GM18508 (cell line): ENCODE measurements at regions not wholly inside any gene's neighbourhood (a gene's known extent, or its start where the extent isn't known, plus 50 kb on each side); places are given as distances from the start of the nearest gene placed in this dataset.

ENCODE experiments used
- ATAC-seq: cut with Tn5 transposase; IDR thresholded peaks from one replicate; pipeline ENCODE4 v1.9.1; 2021; ENCODE audit warnings: moderate number of reproducible peaks; ENCODE audit not compliant: insufficient read depth, unreplicated experiment

DNA sequence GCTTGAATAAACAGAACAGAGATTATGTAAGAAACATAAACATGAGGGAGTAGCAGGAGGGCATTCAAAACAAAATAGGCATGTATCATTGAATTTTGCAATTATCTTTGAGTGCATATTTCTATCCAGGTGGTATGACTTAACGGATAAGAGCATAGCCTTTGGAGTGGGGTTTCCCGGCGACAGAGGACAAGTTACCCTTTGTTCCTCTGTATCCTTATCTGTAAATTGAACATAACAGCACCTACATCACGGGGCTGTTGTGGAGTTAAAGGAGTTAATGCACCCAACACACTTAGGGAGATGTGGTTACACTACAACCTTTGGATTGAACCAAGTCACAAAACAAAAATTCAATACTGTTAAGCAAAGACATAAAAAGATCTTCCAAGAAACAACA, 314.6 kb upstream of the KIF2A start:
- no peak for ATAC-seq

DNA sequence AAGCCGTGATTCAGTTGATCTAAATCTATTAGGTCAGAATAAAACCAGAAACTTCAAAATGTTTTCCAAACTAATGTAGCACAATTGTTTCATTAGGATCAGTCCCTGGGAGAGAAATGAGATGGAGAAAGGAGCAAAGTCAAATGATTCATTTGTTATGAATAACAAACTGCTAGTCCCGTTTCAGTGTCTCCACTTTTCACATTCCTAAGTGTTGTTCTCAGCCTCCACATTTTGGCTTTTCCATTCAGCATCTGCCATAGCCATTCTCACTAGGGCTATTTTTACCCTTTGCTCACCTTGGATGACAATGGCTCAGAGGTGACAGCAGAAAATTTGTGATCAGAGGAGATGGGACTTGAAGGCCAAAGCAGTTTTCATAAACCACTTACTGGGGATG, 314.1 kb upstream of the KIF2A start:
- no peak for ATAC-seq

DNA sequence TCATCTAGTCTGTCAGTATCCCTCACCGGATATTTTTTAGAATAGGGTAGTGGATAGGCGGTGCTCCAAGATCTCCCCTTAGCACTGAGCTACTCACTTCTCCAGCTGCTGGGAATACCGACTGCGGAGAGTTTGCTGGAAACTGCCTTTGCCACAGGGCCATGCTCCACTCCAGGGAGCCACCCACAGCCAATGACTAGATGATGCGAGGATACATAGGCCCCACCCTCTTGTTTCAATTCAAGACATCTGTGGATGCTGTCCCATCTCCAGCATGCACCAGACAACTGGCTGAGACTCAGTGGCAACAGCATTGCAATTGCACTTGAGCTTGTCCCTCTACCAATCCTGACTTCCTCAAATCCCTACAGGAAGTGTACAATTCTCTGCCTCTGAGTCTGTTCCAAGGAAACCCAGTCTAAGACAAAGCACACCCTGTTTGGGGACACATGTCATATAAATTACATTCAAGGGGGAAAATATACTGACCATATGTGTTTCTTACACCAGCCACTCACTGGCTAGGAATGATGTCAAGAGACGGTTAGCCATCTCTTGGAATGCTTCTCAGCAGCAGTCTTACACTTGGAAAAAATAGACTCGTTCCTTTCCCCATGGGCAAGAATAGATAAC, 312.6 kb upstream of the KIF2A start:
- no peak for ATAC-seq

DNA sequence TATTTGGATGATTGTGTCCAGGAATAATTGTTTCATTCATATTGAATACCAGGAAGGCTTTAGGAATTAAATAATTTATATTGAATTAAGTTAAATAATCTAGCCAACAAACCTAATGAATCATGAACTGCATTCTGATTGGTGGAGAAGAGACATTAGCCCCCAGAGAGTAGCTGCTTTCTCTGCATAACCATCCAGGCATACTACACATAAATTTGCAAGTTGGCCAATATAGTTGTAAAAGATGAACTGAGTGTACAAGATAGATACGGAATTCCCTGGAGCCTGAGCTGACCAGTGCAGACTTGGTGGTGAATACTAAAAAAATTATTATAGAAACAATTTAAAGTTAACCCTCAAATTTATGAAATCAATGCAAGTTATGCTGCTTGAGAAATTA, 311.8 kb upstream of the KIF2A start:
- ATAC-seq, result no peak

DNA sequence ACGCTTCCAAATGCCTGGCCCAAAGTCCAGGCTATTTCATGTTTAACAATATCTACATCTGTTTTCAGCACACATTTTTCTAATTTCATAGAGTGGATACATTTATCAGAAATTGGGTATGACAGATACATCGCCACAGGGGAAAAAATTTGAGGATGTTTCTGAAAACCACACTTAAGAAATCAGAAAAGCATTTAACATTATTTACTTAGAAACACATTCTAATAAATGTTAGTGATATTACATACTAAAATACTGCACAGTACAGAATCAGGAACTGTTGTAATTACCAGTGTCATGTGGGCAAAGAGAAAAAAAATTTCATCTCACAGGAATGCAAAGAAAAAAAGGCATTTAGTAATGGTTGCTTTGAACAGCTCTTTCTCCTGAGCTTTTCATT, 310.5 kb upstream of the KIF2A start:
- no peak for ATAC-seq

DNA sequence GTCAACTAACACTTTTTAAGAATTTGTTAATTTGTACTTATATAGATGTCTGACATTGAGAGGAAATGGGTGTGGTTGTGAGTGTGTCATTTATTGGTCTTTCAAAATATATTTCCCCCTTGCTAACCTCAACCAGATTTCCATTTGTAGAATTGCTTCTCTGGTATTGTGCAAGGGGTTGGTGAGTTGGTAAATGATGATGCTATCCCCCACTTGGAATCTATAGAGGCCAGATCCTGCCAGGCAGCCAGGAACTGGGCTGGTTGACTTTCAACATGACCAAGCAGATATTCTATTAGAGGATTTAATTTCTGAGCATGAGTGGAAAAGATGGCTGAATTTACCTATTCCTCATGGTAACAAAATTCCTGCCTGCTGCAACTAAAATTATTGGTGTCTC, 306.6 kb upstream of the KIF2A start:
- no peak for ATAC-seq

DNA sequence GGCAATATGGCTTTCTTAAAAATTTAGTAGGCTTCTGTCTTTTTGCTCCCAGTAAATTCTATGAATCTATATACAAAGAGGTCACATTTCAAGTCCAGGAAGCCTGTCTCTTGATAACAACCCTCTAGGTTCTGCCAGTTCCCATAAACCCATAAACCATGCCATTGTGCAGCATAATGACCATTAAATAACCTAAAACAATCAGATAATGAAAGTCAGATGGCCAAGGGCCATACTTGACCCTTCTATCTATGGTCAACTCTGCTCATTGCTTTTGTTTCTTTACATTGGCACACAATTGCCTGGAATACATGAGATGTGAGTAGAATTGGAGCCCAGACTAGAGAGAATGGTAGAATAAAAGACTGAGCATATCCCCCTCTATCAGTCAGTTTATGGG, 305.4 kb upstream of the KIF2A start:
- no peak for ATAC-seq

DNA sequence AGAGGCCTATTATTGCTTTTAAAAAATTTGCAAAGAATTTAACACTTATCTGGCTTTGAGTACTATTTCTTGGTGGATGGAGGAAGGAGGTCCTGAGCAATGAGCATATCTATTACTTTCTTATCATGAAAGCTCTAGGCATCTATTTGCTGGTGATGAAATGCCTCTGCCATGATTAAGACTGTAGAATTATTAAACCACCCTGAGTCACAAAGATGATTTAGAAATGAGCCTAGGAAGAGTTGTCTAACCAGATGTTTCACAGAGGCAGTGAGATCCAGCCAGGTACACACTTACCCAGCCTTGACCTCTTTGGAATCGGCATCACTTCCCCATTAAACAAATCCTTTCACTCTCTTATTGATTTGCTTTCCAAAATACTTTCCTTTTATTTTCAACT, 304.4 kb upstream of the KIF2A start:
- no peak for ATAC-seq

DNA sequence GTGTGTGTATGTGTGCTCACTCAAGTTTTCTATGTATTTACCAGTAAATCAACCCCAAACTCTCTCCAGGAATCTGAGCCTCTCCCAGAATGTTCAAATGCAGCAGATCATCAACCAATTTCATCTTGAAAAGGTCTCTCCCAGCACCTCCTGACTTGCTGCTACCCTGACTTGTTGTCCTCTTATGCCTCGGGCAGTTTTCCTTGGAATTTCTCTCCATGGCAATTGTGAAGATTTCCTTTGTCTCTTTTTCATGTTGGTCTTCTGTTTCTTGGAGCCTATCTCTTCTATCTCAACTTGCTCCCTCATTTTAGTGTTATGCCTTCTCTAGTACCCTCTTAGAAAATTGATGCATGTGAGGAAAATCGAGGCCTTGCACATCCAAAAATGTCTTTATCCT, 303.6 kb upstream of the KIF2A start:
- ATAC-seq, result no peak

DNA sequence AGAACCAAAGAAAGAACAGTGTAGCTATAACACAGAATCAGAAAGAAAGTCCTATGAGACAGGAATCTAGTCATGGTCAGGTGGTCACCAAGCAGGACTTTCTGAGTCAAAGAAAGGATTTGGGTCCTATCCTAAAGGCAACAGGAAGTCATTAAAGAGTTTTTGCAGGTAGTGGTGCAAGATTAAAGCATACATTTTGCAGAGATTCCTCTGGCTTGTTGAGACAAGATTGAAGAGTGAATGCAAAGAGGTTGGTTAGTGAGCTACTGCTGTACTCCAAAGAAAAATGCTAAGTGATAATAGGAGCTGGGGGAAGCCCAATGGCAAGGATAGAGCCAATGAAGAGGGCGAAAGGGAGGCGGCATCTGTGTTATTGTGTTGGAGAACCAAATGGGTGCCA, 300.5 kb upstream of the KIF2A start:
- no peak for ATAC-seq

DNA sequence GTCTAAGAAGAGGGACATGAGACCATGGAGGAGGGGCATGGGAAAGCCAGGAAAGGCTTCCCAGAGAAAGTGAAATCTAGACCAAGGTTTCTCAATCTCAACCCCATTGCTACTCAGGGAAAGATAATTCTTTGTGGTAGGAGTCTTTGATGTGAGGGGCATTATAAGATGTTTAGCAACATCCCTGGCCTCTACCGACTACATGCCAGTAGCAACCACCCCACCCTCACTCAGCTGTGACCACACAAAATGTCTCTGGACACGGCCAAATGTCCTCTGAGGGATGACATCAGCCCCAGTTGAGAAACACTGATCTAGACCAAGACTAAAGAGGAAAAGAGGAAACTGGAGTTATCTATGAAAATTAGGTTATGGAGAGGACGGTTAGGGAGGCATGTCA, 298.5 kb upstream of the KIF2A start:
- no peak for ATAC-seq

DNA sequence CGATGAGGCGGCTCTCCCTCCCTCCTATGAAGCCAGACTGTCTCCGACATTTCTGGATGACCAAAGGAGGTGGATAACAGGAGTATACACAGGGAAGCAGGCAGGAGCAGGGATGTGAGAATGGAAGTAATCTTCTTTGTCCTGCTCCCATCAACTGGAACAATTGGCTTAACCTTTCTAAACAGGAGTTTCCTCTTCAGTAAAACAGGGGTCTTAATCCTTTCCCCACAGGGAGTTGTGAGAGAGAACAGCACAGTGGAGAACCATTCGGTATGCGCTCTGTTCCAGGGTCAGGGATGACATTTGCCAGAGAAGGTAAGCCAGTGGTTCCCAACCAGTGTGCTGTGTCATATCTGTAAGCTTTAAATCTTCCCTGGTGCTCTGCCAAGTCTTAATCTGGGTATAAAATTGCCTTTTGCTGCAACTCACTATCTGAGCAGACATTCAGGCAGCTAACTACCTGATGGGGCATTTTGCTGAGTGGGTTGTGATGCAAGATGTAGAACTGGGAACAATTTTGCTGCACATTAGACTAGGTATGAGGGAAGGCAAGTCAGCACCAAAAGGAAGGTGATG, 294.8 kb upstream of the KIF2A start:
- ATAC-seq, result no peak

DNA sequence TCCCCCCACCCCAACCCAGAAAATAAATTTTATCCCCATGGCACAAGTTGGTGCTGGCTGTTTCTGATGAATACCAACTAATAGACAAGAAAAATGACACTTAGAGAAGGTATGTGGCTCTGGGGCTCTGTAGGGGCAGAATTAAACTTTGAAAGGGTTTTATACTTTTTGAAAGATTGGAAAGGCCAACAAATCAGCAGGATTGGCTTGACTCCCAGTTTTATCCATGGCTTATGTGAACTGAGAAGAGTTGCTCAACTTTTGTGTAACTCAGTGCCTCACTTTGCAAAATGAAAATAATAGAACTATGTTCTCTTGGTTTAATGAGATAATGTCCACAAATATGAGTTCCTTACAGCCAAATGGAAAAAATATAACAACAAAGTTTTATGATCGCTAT, 288.9 kb upstream of the KIF2A start:
- no peak for ATAC-seq

DNA sequence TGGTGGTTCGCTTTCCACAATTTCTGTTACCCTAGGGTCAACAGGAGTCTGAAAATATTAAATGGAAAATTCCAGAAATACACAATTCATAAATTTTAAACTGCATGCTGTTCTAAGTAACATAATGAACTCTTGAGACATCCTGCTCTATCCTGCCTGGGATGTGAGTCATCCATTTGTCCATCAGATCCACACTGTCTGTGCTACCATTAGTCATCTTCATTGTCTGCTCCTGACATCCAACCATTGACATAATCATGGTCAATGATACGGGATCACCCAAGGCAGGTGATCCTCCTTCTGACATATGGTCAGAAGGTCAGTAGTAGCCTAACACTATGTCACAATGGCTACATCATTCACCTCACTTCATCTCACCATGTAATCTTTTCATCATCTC, 276.7 kb upstream of the KIF2A start:
- ATAC-seq, result no peak

DNA sequence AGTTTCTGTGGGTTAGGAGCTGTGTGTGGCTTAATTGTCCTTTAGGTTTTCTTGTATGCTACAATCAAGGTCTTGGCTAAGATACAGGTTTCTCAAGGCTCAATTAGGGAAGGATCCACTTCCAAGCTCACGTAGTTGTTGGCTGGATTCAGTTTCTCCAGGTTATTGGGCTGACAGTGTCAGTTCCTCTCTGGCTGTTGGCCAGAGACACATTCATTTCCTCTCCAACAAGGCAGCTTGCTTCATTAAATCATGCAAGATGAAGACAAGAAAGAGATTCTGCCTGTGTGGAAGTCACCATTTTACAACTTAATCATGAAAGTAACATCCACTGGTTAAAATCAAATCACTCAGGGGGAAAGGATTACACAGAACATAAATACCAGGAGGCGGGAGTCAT, 275.7 kb upstream of the KIF2A start:
- ATAC-seq, result no peak

DNA sequence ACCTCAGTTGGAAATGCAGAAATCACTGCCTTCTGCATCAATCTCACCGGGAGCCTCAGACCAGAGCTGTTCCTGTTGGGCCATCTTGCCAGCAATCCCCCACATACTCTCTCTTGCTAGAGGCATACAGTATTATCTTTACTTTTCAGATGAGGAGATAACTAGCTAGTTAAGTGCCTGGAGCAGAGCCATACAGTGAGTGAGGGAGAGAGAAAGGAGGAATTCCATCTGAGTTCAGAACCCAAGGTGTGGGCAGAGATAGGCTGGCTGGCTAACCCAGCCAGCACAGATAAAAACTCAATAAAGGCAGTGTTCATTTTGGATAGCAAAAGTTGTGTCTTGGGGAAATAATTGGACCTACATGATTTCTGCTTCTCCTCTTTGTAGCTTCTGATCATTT, 268.0 kb upstream of the KIF2A start:
- no peak for ATAC-seq

DNA sequence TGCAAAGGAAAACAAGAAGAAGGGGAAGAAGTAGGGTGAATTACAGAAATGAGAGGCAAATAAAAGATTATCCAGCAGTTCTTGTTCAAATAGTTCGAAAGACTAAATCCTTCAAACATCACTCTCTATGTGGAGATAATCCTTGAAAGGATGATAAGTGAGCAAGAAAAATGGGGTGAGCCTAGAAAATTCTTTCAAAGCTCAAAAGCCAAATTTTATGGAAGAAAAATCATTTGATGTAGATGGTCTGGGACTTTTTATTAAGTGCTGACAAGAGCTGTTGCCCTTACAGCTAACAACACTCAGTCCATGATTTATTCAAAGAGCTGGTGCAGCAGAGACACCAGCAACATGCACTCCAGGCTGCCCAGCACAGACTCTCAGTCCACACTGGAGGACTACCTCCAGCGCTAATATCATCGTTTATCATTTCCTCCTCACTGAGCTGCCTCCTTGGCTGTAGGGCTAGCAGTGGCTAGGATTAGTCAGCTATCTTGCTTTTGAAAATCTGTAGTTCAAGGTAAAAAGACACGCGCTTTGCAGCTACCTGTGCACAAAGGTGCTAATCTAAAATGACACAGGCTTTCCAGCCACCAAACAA, 264.8 kb upstream of the KIF2A start:
- no peak for ATAC-seq

DNA sequence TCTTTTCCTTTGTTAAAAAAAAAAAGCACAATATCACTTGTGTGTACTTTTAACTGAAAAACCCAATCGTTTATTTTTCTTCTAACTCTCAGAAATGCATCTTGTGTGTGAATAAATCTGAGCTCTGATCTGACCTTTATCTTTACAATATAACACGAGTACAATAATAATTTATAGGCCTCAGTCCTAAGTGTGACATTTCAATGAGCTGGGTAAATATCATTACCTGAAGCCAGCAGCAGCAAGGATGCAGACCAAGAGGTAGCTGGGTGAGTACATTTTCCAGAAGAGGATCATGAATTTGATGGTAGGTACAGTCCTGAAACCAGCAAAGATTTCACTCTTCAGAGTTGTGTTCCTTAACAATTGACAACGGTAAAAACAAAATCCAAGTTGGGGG, 264.0 kb upstream of the KIF2A start:
- ATAC-seq, result no peak

DNA sequence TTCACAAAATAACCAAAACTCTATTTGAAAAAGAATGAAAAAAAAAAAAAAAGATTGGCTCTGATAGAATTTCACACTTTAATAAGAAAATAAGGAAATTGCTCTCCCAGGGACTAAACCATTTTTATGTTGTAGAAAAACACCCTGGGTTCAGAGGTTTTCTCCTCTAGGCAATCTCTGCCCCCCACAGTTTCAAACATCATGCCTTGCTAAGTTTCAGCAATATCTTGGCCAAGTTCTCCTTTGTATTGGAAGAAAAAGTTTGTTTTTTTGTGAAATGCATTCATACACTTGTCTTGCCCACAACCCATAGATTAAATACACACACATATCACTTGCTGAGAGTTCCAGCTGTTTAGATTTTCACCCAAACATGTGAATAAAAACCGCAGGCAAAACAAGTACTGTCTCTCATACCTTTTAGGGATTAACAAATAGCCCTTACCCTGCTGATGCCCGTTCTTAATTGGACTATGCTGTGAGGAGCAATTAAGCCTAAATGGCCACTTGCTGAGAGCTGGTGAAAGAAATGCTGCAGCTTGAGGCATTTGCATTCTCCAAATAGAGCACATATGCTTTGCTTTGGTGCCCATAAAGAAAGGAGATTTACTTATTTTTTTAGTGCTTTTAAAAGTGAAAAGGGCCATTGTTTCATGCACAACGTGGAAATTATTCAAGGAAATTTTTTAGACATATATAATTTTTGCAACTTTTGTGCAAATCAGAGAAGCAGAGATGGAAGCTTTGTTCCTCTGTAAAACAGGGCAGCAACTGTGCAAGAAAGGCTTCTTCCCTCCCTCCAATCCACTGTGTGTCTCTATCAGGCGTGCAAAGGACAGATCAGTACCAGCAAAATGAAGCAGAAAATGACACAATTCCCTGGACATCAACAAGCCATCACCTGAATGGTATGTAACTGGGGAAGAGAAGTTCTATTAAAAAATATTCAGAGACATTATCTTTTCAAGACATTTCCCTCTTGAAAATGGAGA, 262.4 kb upstream of the KIF2A start:
- ATAC-seq, result no peak

DNA sequence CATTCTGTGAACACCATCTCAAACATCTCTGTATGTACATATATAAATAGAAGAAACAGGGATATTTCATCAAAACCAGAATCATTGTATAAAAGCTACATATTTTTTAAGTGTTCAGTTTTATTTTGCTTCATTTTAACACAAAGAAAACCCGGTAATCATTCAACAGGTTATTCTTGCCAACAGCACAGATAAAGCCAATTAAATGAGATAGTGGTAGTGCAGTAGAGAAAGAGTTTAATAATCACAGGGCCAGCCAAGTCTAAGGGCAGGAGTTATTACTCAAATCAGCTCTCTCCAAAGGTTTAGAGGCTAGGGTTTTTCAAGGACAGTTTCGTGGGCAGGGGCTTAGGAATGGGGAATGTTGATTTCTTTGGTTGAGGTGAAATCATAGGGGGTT, 261.0 kb upstream of the KIF2A start:
- no peak for ATAC-seq

DNA sequence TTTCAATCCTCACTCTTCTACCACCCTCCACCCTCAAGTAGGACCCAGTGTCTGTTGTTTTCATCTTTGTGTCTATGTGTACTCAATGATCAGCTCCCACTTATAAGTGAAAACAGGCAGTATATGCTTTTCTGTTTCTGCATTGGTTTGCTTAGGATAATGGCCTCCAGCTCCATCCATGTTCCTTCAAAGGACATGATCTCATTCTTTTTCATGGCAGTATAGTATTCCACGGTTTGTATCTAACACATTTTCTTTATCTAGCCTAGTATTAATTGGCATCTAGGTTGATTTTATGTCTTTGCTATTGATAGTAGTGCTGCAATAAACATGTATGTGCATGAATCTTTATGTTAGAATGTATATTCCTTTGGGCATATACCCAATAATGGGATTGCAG, 259.8 kb upstream of the KIF2A start:
- no peak for ATAC-seq
